GM18861 (cell line): ENCODE measurements at regions not wholly inside any gene's neighbourhood (a gene's known extent, or its start where the extent isn't known, plus 50 kb on each side); places are given as distances from the start of the nearest gene placed in this dataset.
"Not testable (repeated sequence)": the region's sequence is repeated elsewhere in the genome, so short reads cannot be mapped to it uniquely, and the experiment has no call there.

Experiments
- ATAC-seq: cut with Tn5 transposase; IDR thresholded peaks from one replicate; pipeline ENCODE4 v1.9.1; 2021; ENCODE audit not compliant: unreplicated experiment

DNA sequence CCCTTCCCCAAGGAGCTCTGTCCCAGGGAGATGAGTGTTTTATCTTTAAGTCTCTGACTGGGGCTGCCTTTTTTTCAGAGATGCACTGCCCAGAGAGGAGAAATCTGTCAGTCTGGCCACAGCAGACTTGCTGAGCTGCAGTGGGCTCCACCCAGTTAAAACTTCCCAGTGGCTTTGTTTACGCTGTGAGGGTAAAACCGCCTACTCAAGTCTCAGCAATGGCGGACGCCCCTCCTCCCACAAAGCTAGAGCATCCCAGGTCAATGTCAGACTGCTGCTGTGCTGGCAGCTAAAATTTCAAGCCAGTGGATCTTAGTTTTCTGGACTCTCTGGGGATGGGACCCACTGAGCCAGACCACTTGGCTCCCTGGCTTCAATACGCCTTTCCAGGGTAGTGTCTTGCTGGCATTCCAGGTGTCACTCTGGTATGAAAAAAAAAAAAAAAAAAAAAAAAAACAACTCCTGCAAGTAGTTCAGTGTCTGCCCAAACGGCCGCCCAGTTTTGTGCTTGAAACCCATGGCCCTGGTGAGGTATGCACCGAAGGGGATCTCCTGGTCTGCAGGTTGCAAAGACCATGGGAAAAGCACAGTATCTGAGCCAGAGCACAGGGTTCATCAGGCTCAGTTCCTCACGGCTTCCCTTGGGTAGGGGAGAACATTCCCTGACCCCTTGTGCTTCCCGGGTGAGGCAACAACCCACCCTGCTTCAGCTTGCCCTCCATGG is 1616.1 kb upstream of the ADGRL3 start:
- no peak for ATAC-seq

DNA sequence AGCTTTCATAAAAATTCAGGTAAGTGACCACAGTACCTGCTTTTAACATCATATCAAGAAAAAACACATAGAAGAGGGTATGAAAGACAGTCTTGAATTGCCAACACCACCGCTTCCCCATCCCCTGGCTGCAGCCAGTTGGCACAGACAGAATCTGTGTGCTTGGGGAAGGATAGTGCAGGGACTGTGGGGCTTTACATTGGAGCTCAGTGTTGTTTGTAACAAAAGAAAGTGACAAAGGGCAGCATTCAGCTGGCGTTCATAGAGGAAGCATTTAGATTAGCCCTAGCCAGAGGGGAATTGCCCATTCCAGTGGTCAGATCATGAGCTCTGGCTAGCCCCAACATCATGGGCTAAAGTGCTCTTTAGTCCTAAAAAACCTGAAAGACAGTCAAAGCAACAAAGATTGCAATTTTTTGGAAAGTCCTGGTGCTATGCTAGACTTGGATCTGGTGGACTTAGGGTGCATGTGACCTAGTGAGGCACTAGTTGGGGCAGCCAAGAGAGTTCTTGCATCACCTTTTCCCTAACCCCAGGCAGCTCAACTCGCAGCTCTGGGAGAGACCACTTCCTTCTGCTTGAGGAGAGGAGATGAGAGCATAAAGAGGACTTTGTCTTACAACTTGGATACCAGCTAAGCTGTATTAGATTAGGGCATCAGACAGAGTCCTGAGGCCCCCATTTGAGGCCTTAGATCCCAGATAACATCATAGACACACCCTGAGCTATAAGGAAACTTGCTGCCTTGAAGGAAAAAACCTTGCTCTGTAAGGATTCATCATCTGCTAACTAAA is 1602.4 kb upstream of the ADGRL3 start:
- ATAC-seq = no peak

DNA sequence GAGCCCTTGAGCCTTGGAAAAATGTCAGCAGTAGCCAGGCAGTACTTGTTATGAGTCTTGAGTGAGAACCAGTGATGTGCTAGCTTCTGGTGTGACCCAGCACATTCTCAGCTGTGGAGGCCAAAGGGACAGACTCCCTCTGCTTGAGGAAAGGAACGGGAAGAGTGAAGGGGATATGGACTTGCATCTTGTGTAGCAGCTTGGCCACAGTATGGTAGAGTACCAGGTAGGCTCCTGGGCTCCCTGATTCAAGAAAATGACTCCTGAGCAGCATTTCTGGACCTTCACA is 1601.9 kb upstream of the ADGRL3 start:
- no peak for ATAC-seq

DNA sequence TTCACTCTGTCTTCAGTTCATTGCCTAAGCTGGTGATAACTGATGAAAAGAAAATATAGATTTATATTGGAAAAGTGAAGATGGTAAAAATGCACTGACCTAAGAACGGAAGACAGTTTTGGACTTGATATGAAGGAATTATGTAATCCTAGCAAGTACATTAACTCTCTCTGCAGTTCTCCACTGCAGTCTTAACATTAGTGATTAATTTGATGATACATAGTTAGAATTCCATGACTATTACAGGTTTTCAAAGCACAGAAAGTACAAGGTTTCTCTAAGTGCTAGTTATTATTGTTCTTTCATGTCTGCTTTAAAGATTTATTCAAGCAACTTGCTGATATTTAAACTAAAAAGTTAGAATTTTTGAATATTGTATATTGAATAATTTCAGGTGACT is 1591.7 kb upstream of the ADGRL3 start:
- no peak for ATAC-seq

DNA sequence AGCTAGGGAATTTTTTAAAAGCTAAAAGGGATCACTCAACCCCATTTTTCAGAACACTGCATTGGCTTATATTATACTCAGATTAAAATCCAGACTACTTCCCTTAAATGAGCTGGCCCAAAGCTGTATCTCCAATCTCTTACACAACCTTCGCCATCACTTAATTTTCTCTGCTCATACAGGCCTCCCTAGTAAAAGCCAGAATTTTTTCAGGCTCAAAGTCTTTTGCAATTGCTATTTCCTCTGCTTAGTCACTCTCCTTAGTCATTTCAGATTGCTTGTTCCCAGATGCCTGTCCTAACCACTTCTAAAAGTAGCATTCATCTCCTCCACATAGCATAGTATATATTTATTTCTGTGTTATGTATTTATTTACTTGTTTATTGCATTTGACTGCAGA is 1587.9 kb upstream of the ADGRL3 start:
- ATAC-seq = no peak

DNA sequence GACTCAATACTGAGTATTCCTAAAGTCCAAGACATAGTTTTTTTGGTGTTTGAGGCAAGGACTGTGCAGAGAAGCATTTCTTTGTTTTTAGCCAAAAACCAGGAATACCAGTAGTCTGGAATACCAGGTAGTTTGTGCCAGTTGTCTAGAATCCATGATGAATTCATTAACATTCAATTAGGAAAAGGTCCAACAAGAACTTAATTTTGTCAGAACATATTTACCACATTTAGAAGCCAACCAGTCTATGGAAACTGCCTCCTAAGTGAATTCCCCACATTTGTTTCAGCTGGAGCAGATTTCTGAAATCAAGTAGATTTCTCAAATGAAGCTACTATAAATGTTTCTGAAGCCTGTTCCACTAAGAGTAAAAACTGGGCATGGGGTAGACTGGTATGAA is 1584.8 kb upstream of the ADGRL3 start:
- no peak for ATAC-seq

DNA sequence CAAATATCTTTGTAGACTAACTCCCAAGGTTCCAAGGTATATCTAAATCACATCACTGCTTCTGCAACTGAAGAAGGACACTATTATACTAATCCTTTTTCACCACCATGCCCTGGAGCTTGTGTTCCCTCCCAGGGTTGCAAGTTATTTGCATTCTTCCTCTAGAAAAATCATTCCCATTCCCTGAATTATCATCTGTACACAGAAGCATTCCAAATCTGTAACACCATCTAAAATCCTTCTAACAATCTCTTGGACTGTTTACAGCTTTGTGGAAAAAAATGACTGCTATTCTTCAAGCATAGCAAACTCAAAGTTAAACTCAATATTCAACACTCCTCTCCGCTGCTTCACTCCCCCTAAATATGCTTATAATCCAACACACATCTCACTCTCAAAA is 1570.8 kb upstream of the ADGRL3 start:
- no peak for ATAC-seq

DNA sequence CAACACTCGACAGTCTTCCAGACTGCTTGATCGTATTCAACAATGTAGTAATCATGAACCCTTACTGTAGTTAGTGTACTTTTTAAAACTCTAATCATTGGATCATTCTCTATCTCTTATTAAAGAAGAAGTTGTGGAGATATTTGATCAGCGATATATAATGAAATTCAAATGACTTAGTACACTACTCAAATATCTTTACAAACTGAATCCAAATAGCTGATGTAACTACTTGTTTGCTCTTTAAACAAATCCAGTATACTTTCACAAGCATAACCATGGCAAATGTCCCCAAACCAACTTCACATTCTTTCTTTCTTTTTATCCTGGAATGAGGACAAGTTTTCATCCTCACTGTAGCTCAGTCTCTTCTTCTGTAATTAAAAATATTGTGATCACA is 1569.9 kb upstream of the ADGRL3 start:
- ATAC-seq = no peak

DNA sequence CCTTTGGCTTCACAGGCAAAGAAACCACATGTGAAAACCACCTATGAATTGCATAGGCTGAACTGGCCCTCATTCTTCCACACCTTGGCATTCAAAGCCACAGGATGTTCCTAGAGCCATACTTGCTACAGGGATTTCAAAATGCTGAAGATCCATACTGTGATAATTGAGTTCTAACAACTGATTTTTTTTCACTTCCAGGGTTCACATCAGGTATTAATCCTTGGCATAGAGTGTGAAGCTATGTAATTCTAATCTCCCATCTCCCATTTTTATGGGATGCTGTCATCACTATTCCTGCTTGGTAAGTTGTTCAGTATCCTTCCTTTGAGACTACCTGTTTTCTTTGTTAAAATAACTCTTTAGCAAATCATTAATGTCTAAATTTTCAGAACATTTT is 1569.2 kb upstream of the ADGRL3 start:
- ATAC-seq = no peak

DNA sequence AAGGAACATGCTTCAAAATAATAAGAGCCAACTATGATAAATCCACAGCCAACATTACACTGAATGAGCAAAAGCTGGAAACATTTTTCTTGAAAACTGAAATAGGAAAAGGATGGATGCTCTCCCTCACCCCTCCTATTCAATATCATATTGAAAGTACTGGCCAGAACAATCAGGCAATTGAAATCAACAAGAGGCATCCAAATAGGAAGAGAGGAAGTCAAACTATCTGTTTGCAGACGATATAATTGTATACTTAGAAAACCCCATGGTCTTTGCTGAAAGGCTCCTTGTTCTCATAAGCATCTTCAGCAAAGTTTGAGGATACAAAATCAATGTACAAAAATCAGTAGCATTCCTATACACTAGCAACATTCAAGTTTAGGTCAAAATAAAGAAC is 1562.5 kb upstream of the ADGRL3 start:
- no peak for ATAC-seq

DNA sequence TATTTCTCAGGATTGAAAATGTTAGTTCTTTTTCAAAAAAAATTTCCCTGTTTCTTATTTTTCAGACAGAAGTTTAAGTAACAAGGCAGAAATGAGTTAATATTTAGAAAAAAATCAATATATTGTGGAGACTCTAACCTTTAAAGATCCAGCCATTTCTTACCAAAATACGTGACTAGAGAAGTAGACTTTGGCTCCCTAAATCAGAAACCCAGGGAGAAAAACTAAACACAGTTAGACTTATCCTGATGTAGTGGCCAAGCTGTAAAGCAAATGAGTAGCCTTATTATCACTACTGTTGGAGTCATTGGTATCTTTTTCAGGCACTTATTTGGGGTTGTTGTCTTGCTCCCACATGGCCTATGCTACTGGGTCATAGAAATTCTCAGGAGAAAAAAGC is 1556.4 kb upstream of the ADGRL3 start:
- ATAC-seq = no peak

DNA sequence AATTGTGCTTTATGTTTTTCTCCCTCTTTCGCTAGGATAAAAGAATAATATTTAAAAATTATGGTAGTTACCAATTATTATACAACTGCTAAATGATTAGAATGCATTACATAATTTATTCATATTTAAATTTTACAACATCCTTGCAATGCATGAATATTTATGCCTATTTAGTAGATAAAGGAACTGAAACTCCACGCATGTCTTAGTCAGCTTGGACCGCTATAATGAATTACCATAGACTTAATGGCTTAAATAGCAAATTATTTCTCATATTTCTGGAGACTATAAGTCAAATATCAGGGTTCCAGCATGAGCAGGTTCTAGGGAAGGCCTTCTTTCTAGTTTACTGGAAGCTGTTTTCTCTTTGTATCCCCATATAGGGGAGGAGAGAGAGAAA is 1555.4 kb upstream of the ADGRL3 start:
- ATAC-seq = no peak

DNA sequence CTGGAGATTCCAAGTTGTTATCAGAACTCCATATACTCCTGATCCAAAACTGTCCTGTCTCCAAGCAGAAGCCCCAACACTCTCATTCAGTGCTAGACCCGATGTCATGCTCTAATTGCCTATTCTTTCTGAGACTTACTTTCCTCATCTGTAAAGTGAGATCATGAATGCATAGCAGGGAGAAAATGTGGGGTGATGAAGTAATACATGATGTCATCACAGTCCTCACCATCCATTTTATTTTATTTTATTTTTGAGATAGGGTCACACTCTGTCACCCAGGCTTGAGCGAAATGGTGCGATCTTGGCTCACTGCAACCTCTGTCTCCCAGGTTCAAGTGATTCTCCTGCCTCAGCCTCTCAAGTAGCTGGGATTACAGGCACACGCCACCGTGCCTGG is 1554.0 kb upstream of the ADGRL3 start:
- ATAC-seq = no peak

DNA sequence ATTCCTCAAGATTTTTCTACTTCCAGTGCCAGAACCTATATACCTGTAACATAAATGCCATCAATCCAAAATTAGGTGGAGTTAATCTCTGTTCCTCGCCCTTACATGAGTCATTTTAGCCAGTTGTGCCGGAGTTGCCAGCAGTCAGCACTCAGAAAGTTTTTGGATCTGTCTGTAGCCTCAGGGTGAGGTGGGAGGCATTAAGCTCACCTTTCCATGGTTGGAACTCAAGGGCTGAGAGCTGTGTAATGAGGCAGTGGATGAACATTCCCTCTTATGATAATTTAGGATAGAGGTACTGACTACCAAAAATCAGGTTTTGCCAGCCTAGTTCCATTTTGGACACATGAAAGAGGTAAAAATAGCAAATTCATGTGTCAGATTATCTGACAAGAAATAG is 1553.1 kb upstream of the ADGRL3 start:
- ATAC-seq = no peak

DNA sequence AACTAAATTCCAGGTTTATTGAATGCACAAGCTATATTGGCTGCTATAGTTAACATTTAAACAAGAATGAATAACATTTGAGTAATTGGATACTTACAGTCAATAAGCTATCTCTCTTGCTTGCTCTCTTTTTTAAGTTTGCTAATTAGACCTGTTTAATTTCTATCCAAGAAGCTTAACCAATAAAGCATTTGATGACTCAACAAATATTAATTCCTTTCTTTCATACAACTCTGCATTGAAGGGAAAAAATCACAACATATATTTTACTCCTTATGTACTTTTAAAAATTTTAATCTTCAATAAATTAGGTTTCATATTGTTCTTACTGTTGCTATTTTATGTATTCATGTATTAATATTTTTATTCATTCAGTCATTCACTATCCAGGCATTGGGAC is 1552.6 kb upstream of the ADGRL3 start:
- ATAC-seq = no peak

DNA sequence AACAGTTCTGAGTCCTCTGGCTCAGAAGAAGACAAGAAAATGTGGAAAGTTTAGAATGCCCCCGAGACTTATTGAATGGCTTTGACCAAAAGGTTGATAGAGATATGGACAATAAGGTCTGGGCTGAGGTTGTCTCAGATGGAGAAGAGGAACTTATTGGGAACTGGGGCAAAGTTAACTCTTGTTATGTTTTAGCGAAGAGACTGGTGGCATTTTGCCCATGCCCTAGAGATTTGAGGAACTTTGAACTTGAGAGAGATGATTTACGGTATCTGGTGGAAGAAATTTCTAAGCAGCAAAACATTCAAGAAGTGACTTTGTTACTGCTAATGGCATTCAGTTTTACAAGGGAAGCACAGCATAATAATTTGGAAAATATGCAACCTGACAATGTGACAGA is 1549.3 kb upstream of the ADGRL3 start:
- ATAC-seq = no peak

DNA sequence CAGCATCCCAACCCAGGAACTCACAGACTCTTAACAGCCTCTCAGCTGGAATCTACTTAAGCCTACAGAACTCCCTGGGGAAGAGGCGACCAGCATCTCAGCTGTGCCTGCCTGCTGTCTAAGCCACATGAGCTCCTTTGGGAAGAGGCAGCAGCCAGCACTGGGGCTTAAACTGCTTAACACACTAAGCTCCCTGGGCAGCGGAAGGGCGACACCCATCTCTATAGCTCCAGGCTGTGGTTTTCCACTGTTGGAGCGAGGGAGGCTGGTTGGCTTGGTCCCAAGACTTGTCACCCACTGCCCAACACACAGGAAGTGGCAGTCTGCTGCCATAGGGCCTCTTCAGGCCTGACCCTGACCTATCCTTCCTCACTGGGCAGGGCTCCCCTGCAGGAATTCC is 1544.1 kb upstream of the ADGRL3 start:
- no peak for ATAC-seq

DNA sequence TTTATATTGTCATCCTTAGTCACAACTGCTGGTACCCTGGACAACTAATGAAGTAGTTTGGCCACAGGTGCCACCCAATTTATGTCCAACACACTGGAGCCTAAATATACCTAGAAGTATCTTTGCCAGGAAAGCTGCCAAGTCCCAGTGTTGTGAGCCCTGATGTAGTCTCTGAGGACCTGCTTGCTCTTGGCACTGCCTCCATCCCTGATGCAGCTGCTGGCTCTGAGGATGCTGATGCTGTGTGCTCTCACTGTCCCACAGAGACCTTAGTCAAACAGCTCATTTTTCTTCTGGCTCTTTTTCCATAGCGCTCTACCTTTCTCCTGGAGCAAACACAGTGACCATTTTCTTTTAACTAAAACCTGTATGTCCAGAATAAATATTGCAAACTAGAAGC is 1535.4 kb upstream of the ADGRL3 start:
- ATAC-seq = no peak

DNA sequence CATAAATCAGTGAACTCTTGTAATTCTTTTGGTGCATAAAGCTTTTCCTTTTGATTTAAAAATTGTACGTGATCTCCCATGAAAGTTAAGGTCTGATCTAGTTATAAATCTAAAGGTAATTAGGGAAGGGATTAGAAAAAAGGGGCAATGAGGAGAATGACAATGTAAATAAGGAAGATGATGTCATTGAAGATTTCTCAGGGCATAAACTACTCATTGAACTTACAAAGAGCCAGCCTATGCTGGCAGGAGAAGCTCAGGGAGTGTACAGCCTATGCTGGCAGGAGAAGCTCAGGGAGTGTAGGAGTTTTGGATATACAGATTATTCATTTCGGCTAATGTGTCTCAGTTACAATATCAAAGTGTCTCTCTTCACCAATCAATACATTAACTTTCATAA is 1533.5 kb upstream of the ADGRL3 start:
- no peak for ATAC-seq

DNA sequence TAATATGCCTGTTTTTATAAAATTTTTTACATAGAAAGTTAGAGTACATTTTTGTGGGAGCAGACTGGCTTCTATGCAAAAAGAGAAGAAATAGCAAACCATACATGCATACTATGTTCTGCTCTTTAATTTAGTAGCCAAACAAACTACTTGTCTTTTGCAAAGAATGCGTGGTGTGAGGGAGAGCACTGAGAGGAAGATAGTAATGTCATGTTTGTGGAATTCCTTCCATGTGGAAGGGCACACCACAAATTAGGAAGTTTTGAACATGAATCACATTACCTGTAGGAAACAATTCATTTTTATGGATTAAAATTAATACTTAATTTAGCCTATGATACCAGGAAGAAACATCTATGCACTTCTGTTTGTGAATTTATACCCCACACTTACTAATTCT is 1529.1 kb upstream of the ADGRL3 start:
- ATAC-seq = no peak

DNA sequence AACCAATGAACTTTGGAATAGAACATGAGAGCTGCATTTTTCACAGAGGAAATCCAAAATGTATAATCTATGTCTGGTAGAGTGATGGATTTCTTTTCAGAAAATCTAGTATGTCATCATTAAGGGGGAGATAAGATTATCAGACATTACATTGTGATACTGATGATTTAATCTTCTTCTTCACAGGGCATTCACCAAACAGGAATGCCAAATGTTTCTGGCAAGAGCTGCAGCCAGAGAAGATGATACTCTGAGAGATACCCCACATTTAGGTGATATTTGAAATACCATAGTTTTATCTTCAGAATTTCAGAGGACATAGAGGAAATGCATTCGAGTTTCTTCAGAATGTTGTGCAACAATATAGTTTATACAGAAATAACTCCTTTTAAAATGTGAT is 1523.7 kb upstream of the ADGRL3 start:
- no peak for ATAC-seq

DNA sequence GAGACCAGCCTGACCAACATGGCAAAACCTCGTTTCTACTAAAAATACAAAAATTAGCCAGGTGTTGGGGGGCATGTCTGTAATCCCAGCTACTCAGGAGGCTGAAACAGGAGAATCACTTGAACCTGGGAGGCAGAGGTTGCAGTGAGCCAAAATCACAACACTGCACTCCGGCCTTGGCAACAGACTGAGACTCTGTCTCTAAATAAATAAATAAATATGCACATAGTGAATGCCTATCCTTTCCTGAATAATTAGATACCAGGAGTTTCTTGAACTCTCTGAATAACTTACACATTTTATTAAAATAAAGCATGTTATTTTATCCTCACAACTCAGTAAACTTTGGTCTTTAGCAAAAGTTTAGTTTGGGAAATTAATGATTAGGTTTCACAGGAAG is 1523.1 kb upstream of the ADGRL3 start:
- ATAC-seq = not testable (repeated sequence)

DNA sequence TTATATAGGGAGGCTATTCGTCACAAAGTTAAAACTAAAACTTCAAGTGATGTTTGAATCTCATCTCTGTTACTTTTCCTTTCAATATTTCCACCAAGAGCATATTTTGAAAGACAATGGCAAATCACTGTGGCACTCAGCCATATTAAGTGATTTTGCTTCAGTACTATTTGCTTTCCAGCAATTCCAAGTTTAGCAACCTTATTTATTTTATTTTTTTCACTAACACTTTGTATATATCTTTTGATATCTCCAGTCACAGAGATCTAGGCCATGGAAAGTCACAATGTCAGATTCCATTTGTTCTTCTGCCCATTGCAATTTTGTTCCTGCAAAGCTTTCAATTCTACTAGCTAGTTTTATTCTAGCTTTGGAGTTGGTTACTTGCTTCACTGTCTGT is 1514.5 kb upstream of the ADGRL3 start:
- no peak for ATAC-seq
